Heart left ventricle (tissue), 13 donors: ENCODE measurements at regions not wholly inside any gene's neighbourhood (a gene's known extent, or its start where the extent isn't known, plus 50 kb on each side); places are given as distances from the start of the nearest gene placed in this dataset.

Experiments used
- CTCF ChIP-seq, 12 donors: fragments of 200-600 bp; sonication (generic) in 4 of 12; IDR thresholded peaks; one replicate each; pipeline versions ENCODE4 v1.5.0 to v1.8.0; 2018 to 2022; ENCODE audit warnings: antibody characterized with exemption in 12 of 12, mild to moderate bottlenecking in 5 of 12
- POLR2A ChIP-seq, 2 donors: fragments of 450-650 bp; IDR thresholded peaks; one replicate each; pipeline ENCODE4 v1.6.1; 2017; ENCODE audit warnings: antibody characterized with exemption in 2 of 2, mild to moderate bottlenecking in 2 of 2, moderate library complexity in 2 of 2
- donor health status: ischemic (EF 13 %, LVEDD 7.1; RV severe dilation, severe dysfunction).
- donor health status: DM: no; HTN: yes; CAD: no.
- donor health status: DM: no; HTN: no; CAD: no.
- donor health status: ischemic (EF 25% LVEDD 6.9; RV normal size, moderate dysfunction).
- donor health status: ischemic (EF 25% LVEDD 5.7; RV mildly dilated, moderate dysfunction).
- donor health status: ischemic (EF 35%, LVEDD 5.7; RV mildly dilated, moderate dysfunction).
- donor health status: nonischemic (EF 11% LVEDD 7.7; RV severe dilation, severe dysfunction).
- donor health status: DM: yes; HTN: yes; CAD: no.
- donor health status: PGD.
- donor health status: ischemic (EF 29% LVEDD 5.4; RV normal size, mild dysfunction).
- donor health status: nonischemic (EF 23%, LVEDD 6.1; RV moderate dilation, normal function).

GRCh38 chr18:23316316-23316715 is 136.8 kb upstream of the RIOK3 start:
- TF ChIP-seq POLR2A (IDR thresholded peaks at IDR 0.05) (no peak), CTCF (IDR thresholded peaks at IDR 0.05) (no peak)
